Heart left ventricle (tissue), 16 donors: ENCODE measurements at regions not wholly inside any gene's neighbourhood (a gene's known extent, or its start where the extent isn't known, plus 50 kb on each side); places are given as distances from the start of the nearest gene placed in this dataset.

ENCODE experiments used
- ATAC-seq, 4 donors: fragments of 200-7000 bp; cut with Tn5 transposase; one replicate each; pipeline ENCODE4 v1.9.1; 2020 to 2022; ENCODE audit warnings: moderate library complexity in 4 of 4, mild to moderate bottlenecking in 3 of 4, moderate number of reproducible peaks in 1 of 4
- DNase-seq, 5 donors: peaks; one replicate each; pipeline ENCODE4 v3.0.0-alpha.2; 2020
- H3K27ac ChIP-seq, 12 donors: fragments of 200-600 bp; sonication (generic) in 4 of 12; one replicate each; pipeline versions ENCODE4 v1.5.0 to v1.8.0; 2016 to 2022; ENCODE audit warnings: mild to moderate bottlenecking in 2 of 12
- H3K27me3 ChIP-seq, 9 donors: fragments of 200-600 bp; sonication (generic) in 2 of 9; one replicate each; pipeline versions ENCODE4 v1.5.1 to v1.8.0; 2016 to 2022; ENCODE audit warnings: mild to moderate bottlenecking in 3 of 9
- H3K36me3 ChIP-seq, 9 donors: fragments of 200-600 bp; sonication (generic) in 2 of 9; one replicate each; pipeline versions ENCODE4 v1.5.0 to v1.8.0; 2018 to 2022; ENCODE audit warnings: mild to moderate bottlenecking in 2 of 9
- H3K4me1 ChIP-seq, 12 donors: fragments of 200-600 bp; sonication (generic) in 4 of 12; one replicate each; pipeline versions ENCODE4 v1.5.0 to v1.8.0; 2016 to 2022; ENCODE audit warnings: mild to moderate bottlenecking in 3 of 12
- H3K4me3 ChIP-seq, 12 donors: fragments of 200-600 bp; sonication (generic) in 4 of 12; one replicate each; pipeline versions ENCODE4 v1.5.0 to v1.8.0; 2017 to 2022; ENCODE audit warnings: mild to moderate bottlenecking in 9 of 12, moderate library complexity in 4 of 12
- H3K9me3 ChIP-seq, 12 donors: fragments of 200-600 bp; sonication (generic) in 4 of 12; one replicate each; pipeline versions ENCODE4 v1.5.0 to v1.8.0; 2016 to 2022; ENCODE audit warnings: mild to moderate bottlenecking in 1 of 12
- POLR2A ChIP-seq, 2 donors: fragments of 450-650 bp; IDR thresholded peaks; one replicate each; pipeline ENCODE4 v1.6.1; 2017; ENCODE audit warnings: antibody characterized with exemption in 2 of 2, mild to moderate bottlenecking in 2 of 2, moderate library complexity in 2 of 2
- WGBS, 4 donors: extraction: QIAGEN DNeasy Blood & Tissue Kit in 2 of 4; methylation state at CpG; one replicate each; pipeline versions ENCODE4 v1.1.5 to v1.1.7; 2013 to 2018; 5-methylcytosine and 5-hydroxymethylcytosine counted together
- intact Hi-C, 10 donors: fragments of 100-400 bp; cut with DNase I; formaldehyde crosslinking; loops; one replicate each; pipeline versions ENCODE4 v1.11.1 to v1.14.2; 2022
- TF ChIP-seq, protein P1 (sequence below), 12 donors: fragments of 200-600 bp; sonication (generic) in 4 of 12; IDR thresholded peaks; one replicate each; pipeline versions ENCODE4 v1.5.0 to v1.8.0; 2018 to 2022; ENCODE audit warnings: antibody characterized with exemption in 12 of 12, mild to moderate bottlenecking in 5 of 12
- donor health status: ischemic (EF 13 %, LVEDD 7.1; RV severe dilation, severe dysfunction).
- donor health status: healthy with polysubstance abuse.
- donor health status: DM: no; HTN: yes; CAD: no.
- donor health status: DM: no; HTN: no; CAD: no.
- donor health status: ischemic (EF 25% LVEDD 6.9; RV normal size, moderate dysfunction).
- donor health status: ischemic (EF 25% LVEDD 5.7; RV mildly dilated, moderate dysfunction).
- donor health status: healthy.
- donor health status: DM: yes; HTN: yes; CAD: no.
- donor health status: ischemic (EF 35%, LVEDD 5.7; RV mildly dilated, moderate dysfunction).
- donor health status: nonischemic (EF 11% LVEDD 7.7; RV severe dilation, severe dysfunction).
- donor health status: DM: yes; HTN: yes; CAD: no.
- donor health status: PGD.
- donor health status: ischemic (EF 29% LVEDD 5.4; RV normal size, mild dysfunction).
- donor health status: nonischemic (EF 23%, LVEDD 6.1; RV moderate dilation, normal function).

DNA sequence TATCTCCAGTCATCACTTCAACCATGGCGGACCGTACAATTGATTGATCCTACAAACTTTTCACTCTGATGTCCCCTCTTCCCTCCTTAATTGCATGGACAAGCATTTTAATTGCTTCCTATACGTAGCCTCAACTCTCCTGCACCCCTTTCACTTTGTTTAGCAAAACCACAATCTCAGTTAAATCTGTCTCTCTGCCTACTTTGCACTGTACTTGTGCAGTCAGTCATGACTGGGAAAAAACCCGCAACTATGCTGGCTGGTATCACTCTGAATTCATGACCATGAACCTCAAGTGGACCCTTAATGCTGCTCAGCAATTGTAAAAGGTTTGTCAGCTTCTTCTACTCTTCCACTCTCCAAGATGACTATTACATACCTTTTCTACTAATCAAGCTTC lies 51.7 kb upstream of the AFF2 start:
- intact Hi-C loops, result no loop called here
- Histone ChIP-seq H3K27ac (no peak overlapping the region), H3K36me3 (no peaks in the 10 kb centered on the region), H3K9me3 (no peaks in the 10 kb centered on the region), H3K27me3 (no peaks in the 10 kb centered on the region), H3K4me1 (no peaks in the 10 kb centered on the region), H3K4me3 (no peak overlapping the region)
- DNase-seq (no peak), ATAC-seq (no peak)
- 82 to 97% (median 87%) methylated on average over 4 of the region's 4 CpGs for WGBS, 4 donors
- TF ChIP-seq, protein P1, sequence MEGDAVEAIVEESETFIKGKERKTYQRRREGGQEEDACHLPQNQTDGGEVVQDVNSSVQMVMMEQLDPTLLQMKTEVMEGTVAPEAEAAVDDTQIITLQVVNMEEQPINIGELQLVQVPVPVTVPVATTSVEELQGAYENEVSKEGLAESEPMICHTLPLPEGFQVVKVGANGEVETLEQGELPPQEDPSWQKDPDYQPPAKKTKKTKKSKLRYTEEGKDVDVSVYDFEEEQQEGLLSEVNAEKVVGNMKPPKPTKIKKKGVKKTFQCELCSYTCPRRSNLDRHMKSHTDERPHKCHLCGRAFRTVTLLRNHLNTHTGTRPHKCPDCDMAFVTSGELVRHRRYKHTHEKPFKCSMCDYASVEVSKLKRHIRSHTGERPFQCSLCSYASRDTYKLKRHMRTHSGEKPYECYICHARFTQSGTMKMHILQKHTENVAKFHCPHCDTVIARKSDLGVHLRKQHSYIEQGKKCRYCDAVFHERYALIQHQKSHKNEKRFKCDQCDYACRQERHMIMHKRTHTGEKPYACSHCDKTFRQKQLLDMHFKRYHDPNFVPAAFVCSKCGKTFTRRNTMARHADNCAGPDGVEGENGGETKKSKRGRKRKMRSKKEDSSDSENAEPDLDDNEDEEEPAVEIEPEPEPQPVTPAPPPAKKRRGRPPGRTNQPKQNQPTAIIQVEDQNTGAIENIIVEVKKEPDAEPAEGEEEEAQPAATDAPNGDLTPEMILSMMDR (IDR thresholded peaks at IDR 0.05), result no peak
- TF ChIP-seq POLR2A (IDR thresholded peaks at IDR 0.05), result no peak
